ENCODE measurements at regions not wholly inside any gene's neighbourhood (a gene's known extent, or its start where the extent isn't known, plus 50 kb on each side); places are given as distances from the start of the nearest gene placed in this dataset.

GRCh38 chr4:24192018-24192641 lies 302.3 kb upstream of the PPARGC1A start:
- Mint-ChIP-seq H3K27me3 (ENCODE audit: unreplicated experiment) (no peaks in the 10 kb centered on the region), H3K27ac (ENCODE audit: unreplicated experiment) (no peak overlapping the region), H3K4me3 (ENCODE audit: unreplicated experiment) (no peak overlapping the region), H3K9me3 (ENCODE audit: unreplicated experiment) (no peaks in the 10 kb centered on the region), H3K4me1 (ENCODE audit: unreplicated experiment) (no peaks in the 10 kb centered on the region), H3K36me3 (ENCODE audit: low read depth, unreplicated experiment) (no peaks in the 10 kb centered on the region)
- no peak for DNase-seq (ENCODE audit: low spot score)
- no peak for TF ChIP-seq CTCF (IDR thresholded peaks at IDR 0.05; ENCODE audit: unreplicated experiment)

- DNase-seq (ENCODE audit: low spot score) = no peak
- no peaks in the 10 kb centered on the region for H3K4me1 Mint-ChIP-seq (ENCODE audit: unreplicated experiment)
- no peak overlapping the region for H3K4me3 Mint-ChIP-seq (ENCODE audit: unreplicated experiment)
- no peak overlapping the region for H3K27ac Mint-ChIP-seq (ENCODE audit: unreplicated experiment)
- no peak for TF ChIP-seq CTCF (IDR thresholded peaks at IDR 0.05; ENCODE audit: unreplicated experiment)
- H3K9me3 Mint-ChIP-seq (ENCODE audit: unreplicated experiment) = no peaks in the 10 kb centered on the region
- no peaks in the 10 kb centered on the region for H3K36me3 Mint-ChIP-seq (ENCODE audit: low read depth, unreplicated experiment)
- no peaks in the 10 kb centered on the region for H3K27me3 Mint-ChIP-seq (ENCODE audit: unreplicated experiment)
Observed at GRCh38 chr4:24190761-24191695, 301.2 kb upstream of the PPARGC1A start.

GRCh38 chr4:24188459-24188858 lies 298.6 kb upstream of the PPARGC1A start:
- Mint-ChIP-seq H3K36me3 (ENCODE audit: low read depth, unreplicated experiment) (no peaks in the 10 kb centered on the region), H3K4me1 (ENCODE audit: unreplicated experiment) (no peaks in the 10 kb centered on the region), H3K9me3 (ENCODE audit: unreplicated experiment) (no peaks in the 10 kb centered on the region), H3K27ac (ENCODE audit: unreplicated experiment) (no peak overlapping the region), H3K4me3 (ENCODE audit: unreplicated experiment) (no peak overlapping the region), H3K27me3 (ENCODE audit: unreplicated experiment) (no peaks in the 10 kb centered on the region)
- no peak for DNase-seq (ENCODE audit: low spot score)
- TF ChIP-seq CTCF (IDR thresholded peaks at IDR 0.05; ENCODE audit: unreplicated experiment) = no peak

- H3K36me3 Mint-ChIP-seq (ENCODE audit: low read depth, unreplicated experiment) = no peaks in the 10 kb centered on the region
- no peaks in the 10 kb centered on the region for H3K4me1 Mint-ChIP-seq (ENCODE audit: unreplicated experiment)
- DNase-seq (ENCODE audit: low spot score) = no peak
- TF ChIP-seq CTCF (IDR thresholded peaks at IDR 0.05; ENCODE audit: unreplicated experiment) = no peak
- no peak overlapping the region for H3K27ac Mint-ChIP-seq (ENCODE audit: unreplicated experiment)
- no peaks in the 10 kb centered on the region for H3K27me3 Mint-ChIP-seq (ENCODE audit: unreplicated experiment)
- no peaks in the 10 kb centered on the region for H3K9me3 Mint-ChIP-seq (ENCODE audit: unreplicated experiment)
- H3K4me3 Mint-ChIP-seq (ENCODE audit: unreplicated experiment) = no peak overlapping the region
Observed at GRCh38 chr4:24186466-24186865, 296.6 kb upstream of the PPARGC1A start.

GRCh38 chr4:24181005-24181404 lies 291.2 kb upstream of the PPARGC1A start:
- H3K36me3 Mint-ChIP-seq (ENCODE audit: low read depth, unreplicated experiment) = no peaks in the 10 kb centered on the region
- H3K27ac Mint-ChIP-seq (ENCODE audit: unreplicated experiment) = no peak overlapping the region
- H3K4me1 Mint-ChIP-seq (ENCODE audit: unreplicated experiment) = no peaks in the 10 kb centered on the region
- TF ChIP-seq CTCF (IDR thresholded peaks at IDR 0.05; ENCODE audit: unreplicated experiment) = no peak
- H3K27me3 Mint-ChIP-seq (ENCODE audit: unreplicated experiment) = peaks cover 2% of the 10 kb centered on the region
- H3K4me3 Mint-ChIP-seq (ENCODE audit: unreplicated experiment) = no peak overlapping the region
- H3K9me3 Mint-ChIP-seq (ENCODE audit: unreplicated experiment) = no peaks in the 10 kb centered on the region
- no peak for DNase-seq (ENCODE audit: low spot score)
